Neuronal stem cell (in vitro differentiated cells): ENCODE measurements at regions not wholly inside any gene's neighbourhood (a gene's known extent, or its start where the extent isn't known, plus 50 kb on each side); places are given as distances from the start of the nearest gene placed in this dataset.

Experiments
- DNase-seq: peaks from one replicate; pipeline ENCODE4 v3.0.0-alpha.2; 2013; ENCODE audit warnings: low spot score
- H2AFZ ChIP-seq: one replicate; pipeline ENCODE4 v1.6.1; 2013; ENCODE audit warnings: mild to moderate bottlenecking, low read length, inconsistent platforms
- H2AK5ac ChIP-seq: 2 replicates; pipeline ENCODE4 v1.6.1; 2013; ENCODE audit warnings: low read depth, mild to moderate bottlenecking, inconsistent platforms, low read length, moderate library complexity, mixed read lengths
- H2BK120ac ChIP-seq: 2 replicates; pipeline ENCODE4 v1.6.1; 2013; ENCODE audit warnings: low read depth, mild to moderate bottlenecking, inconsistent platforms, low read length, moderate library complexity, mixed read lengths
- H2BK12ac ChIP-seq: one replicate; pipeline ENCODE4 v1.6.1; 2013; ENCODE audit warnings: low read length, inconsistent platforms
- H2BK15ac ChIP-seq: 2 replicates; pipeline ENCODE4 v1.6.1; 2013; ENCODE audit warnings: mild to moderate bottlenecking, low read length, inconsistent platforms, mixed read lengths
- H2BK5ac ChIP-seq: one replicate; pipeline ENCODE4 v1.6.1; 2013; ENCODE audit warnings: inconsistent platforms, mild to moderate bottlenecking, low read length, moderate library complexity
- H3K14ac ChIP-seq: one replicate; pipeline ENCODE4 v1.6.1; 2013; ENCODE audit warnings: low read length, inconsistent platforms
- H3K18ac ChIP-seq: 2 replicates; pipeline ENCODE4 v1.6.1; 2013; ENCODE audit warnings: low read length, inconsistent platforms
- H3K23ac ChIP-seq: 2 replicates; pipeline ENCODE4 v1.6.1; 2013; ENCODE audit warnings: low read depth, mild to moderate bottlenecking, mixed read lengths, low read length, inconsistent platforms; ENCODE audit not compliant: poor library complexity
- H3K27ac ChIP-seq: replicated peaks from 3 replicates; pipeline ENCODE4 v1.5.1; 2013; ENCODE audit warnings: low read length, inconsistent platforms
- H3K27me3 ChIP-seq, 3 experiments: 2 replicates each; pipeline ENCODE4 v1.6.1; 2013; ENCODE audit warnings: low read length in 3 of 3, mild to moderate bottlenecking in 2 of 3, inconsistent platforms in 1 of 3, low read depth in 1 of 3, mixed read lengths in 1 of 3, moderate library complexity in 1 of 3; ENCODE audit not compliant: control insufficient read depth in 3 of 3, insufficient read depth in 3 of 3
- H3K36me3 ChIP-seq, 2 donors: replicated peaks in 1 of 2; 2 replicates each; pipeline ENCODE4 v1.6.1; 2013; ENCODE audit warnings: low read length in 2 of 2; ENCODE audit not compliant: control insufficient read depth in 2 of 2, insufficient read depth in 2 of 2
- H3K4ac ChIP-seq: 2 replicates; pipeline ENCODE4 v1.6.1; 2013; ENCODE audit warnings: inconsistent platforms, mild to moderate bottlenecking, low read length, moderate library complexity
- H3K4me1 ChIP-seq, 2 donors: 1 replicate in 1 of 2; 2 replicates in 1 of 2; pipeline ENCODE4 v1.6.1; 2013; ENCODE audit warnings: low read length in 2 of 2, low read depth in 1 of 2; ENCODE audit not compliant: control insufficient read depth in 2 of 2, insufficient read depth in 1 of 2
- H3K4me2 ChIP-seq: one replicate; pipeline ENCODE4 v1.6.1; 2013; ENCODE audit warnings: mild to moderate bottlenecking, low read length, inconsistent platforms; ENCODE audit not compliant: insufficient read depth, poor library complexity, severe bottlenecking
- H3K4me3 ChIP-seq, 2 donors: 2 replicates each; pipeline ENCODE4 v1.5.1; 2013; ENCODE audit warnings: low read length in 2 of 2, mild to moderate bottlenecking in 2 of 2, inconsistent platforms in 1 of 2, moderate library complexity in 1 of 2
- H3K79me1 ChIP-seq: one replicate; pipeline ENCODE4 v1.6.1; 2013; ENCODE audit warnings: low read depth, mild to moderate bottlenecking, inconsistent platforms, low read length, moderate library complexity
- H3K9ac ChIP-seq: one replicate; pipeline ENCODE4 v1.6.1; 2013; ENCODE audit warnings: mild to moderate bottlenecking, low read depth, low read length, inconsistent platforms; ENCODE audit not compliant: poor library complexity
- H3K9me3 ChIP-seq, 2 donors: replicated peaks in 1 of 2; 2 replicates each; pipeline versions ENCODE3 to v1.6.1; 2013; ENCODE audit warnings: low read length in 2 of 2, mild to moderate bottlenecking in 2 of 2, inconsistent platforms in 1 of 2, low read depth in 1 of 2, mixed read lengths in 1 of 2, moderate library complexity in 1 of 2; ENCODE audit not compliant: control insufficient read depth in 2 of 2, insufficient read depth in 1 of 2
- H4K8ac ChIP-seq: one replicate; pipeline ENCODE4 v1.6.1; 2013; ENCODE audit warnings: low read depth, mild to moderate bottlenecking, inconsistent platforms, low read length, moderate library complexity
- H4K91ac ChIP-seq: one replicate; pipeline ENCODE4 v1.6.1; 2013; ENCODE audit warnings: low read length, low read depth, mild to moderate bottlenecking, inconsistent platforms; ENCODE audit not compliant: poor library complexity
- WGBS, 2 donors: extraction: QIAGEN DNeasy Blood & Tissue Kit; methylation state at CpG; one replicate each; pipeline ENCODE4 v1.1.7; 2013; ENCODE audit warnings: missing lambda C conversion rate in 2 of 2, mixed read lengths in 1 of 2; ENCODE audit not compliant: insufficient read length in 2 of 2, insufficient replicate concordance in 1 of 2; ENCODE audit errors: extremely low coverage in 2 of 2; 5-methylcytosine and 5-hydroxymethylcytosine counted together

GRCh38 chr13:87368639-87369038 is 302.5 kb upstream of the SLITRK5 start:
- Histone ChIP-seq H3K27me3 (no peaks in the 10 kb centered on the region), H3K27ac (no peak overlapping the region), H3K79me1 (no peaks in the 10 kb centered on the region), H2AK5ac (no peak overlapping the region), H3K4ac (no peak overlapping the region), H2BK12ac (no peak overlapping the region), H3K14ac (no peak overlapping the region), H3K18ac (no peak overlapping the region), H4K8ac (no peak overlapping the region), H3K23ac (no peak overlapping the region), H2BK5ac (no peak overlapping the region), H2BK120ac (no peak overlapping the region), H3K4me1 (no peaks in the 10 kb centered on the region), H3K36me3 (no peaks in the 10 kb centered on the region), H3K4me3 (no peak overlapping the region), H4K91ac (no peak overlapping the region), H3K4me2 (no peak overlapping the region), H3K9me3 (no peaks in the 10 kb centered on the region), H2AFZ (no peak overlapping the region), H3K9ac (no peak overlapping the region), H2BK15ac (no peak overlapping the region)
- no CpG with 5 or more reads among the region's 2 CpGs for WGBS, 2 donors
- DNase-seq = no peak

- H3K4me1 ChIP-seq = no peaks in the 10 kb centered on the region
- H2BK120ac ChIP-seq = no peak overlapping the region
- no peak overlapping the region for H4K91ac ChIP-seq
- H4K8ac ChIP-seq = no peak overlapping the region
- no peak overlapping the region for H3K4me3 ChIP-seq
- no peak overlapping the region for H2AFZ ChIP-seq
- no peak overlapping the region for H3K27ac ChIP-seq
- no peak overlapping the region for H3K4me2 ChIP-seq
- H2BK12ac ChIP-seq = no peak overlapping the region
- no peak overlapping the region for H2BK5ac ChIP-seq
- H3K36me3 ChIP-seq = no peaks in the 10 kb centered on the region
- no peak overlapping the region for H3K18ac ChIP-seq
- H2BK15ac ChIP-seq = no peak overlapping the region
- no peak overlapping the region for H3K23ac ChIP-seq
- WGBS, 2 donors = 100% methylated on average over 1 of the region's 1 CpG; no CpG with 5 or more reads in 1 of the 2 donors
- no peak overlapping the region for H3K9ac ChIP-seq
- H3K27me3 ChIP-seq = no peaks in the 10 kb centered on the region
- no peak overlapping the region for H3K14ac ChIP-seq
- DNase-seq = no peak
- no peak overlapping the region for H2AK5ac ChIP-seq
- no peak overlapping the region for H3K4ac ChIP-seq
- no peaks in the 10 kb centered on the region for H3K79me1 ChIP-seq
- H3K9me3 ChIP-seq = no peaks in the 10 kb centered on the region
Observed at GRCh38 chr13:87376081-87376480, 295.1 kb upstream of the SLITRK5 start.

GRCh38 chr13:87384099-87384498 is 287.1 kb upstream of the SLITRK5 start:
- Histone ChIP-seq H3K36me3 (no peaks in the 10 kb centered on the region), H3K27me3 (no peaks in the 10 kb centered on the region)
- no CpG with 5 or more reads among the region's 3 CpGs for WGBS, 2 donors

GRCh38 chr13:87393358-87393757 is 277.8 kb upstream of the SLITRK5 start:
- Histone ChIP-seq H4K8ac (no peak overlapping the region), H3K4me2 (no peak overlapping the region), H3K4me1 (no peaks in the 10 kb centered on the region), H3K14ac (no peak overlapping the region), H3K36me3 (no peaks in the 10 kb centered on the region), H2AFZ (no peak overlapping the region), H2BK15ac (no peak overlapping the region), H3K79me1 (no peaks in the 10 kb centered on the region), H3K27me3 (no peaks in the 10 kb centered on the region), H2BK12ac (no peak overlapping the region), H2AK5ac (no peak overlapping the region), H2BK120ac (no peak overlapping the region), H3K4me3 (no peak overlapping the region), H2BK5ac (no peak overlapping the region), H4K91ac (no peak overlapping the region), H3K18ac (no peak overlapping the region), H3K27ac (no peak overlapping the region), H3K9ac (no peak overlapping the region), H3K23ac (no peak overlapping the region), H3K9me3 (no peaks in the 10 kb centered on the region), H3K4ac (no peak overlapping the region)
- no peak for DNase-seq

More at GRCh38 chr13:87384099-87384498, 287.1 kb upstream of the SLITRK5 start:
- no peaks in the 10 kb centered on the region for H3K79me1 ChIP-seq
- no peak overlapping the region for H3K18ac ChIP-seq
- H3K9ac ChIP-seq = no peak overlapping the region
- no peak overlapping the region for H3K4me2 ChIP-seq
- H4K91ac ChIP-seq = no peak overlapping the region
- H3K9me3 ChIP-seq = no peaks in the 10 kb centered on the region
- H3K4me3 ChIP-seq = no peak overlapping the region
- H3K14ac ChIP-seq = no peak overlapping the region
- no peak overlapping the region for H2AK5ac ChIP-seq
- H2BK120ac ChIP-seq = no peak overlapping the region
- DNase-seq = no peak
- no peak overlapping the region for H2BK12ac ChIP-seq
- H4K8ac ChIP-seq = no peak overlapping the region
- no peak overlapping the region for H3K27ac ChIP-seq
- no peak overlapping the region for H2BK15ac ChIP-seq
- no peak overlapping the region for H2BK5ac ChIP-seq
- H3K4me1 ChIP-seq = no peaks in the 10 kb centered on the region
- no peak overlapping the region for H3K23ac ChIP-seq
- no peak overlapping the region for H2AFZ ChIP-seq
- H3K4ac ChIP-seq = no peak overlapping the region
